DMS79 (cell line): ENCODE measurements at regions not wholly inside any gene's neighbourhood (a gene's known extent, or its start where the extent isn't known, plus 50 kb on each side); places are given as distances from the start of the nearest gene placed in this dataset.

ENCODE experiments used
- DNase-seq: peaks from one replicate; lab custom pipeline; 2025; lab: John Stamatoyannopoulos, UW

DNA sequence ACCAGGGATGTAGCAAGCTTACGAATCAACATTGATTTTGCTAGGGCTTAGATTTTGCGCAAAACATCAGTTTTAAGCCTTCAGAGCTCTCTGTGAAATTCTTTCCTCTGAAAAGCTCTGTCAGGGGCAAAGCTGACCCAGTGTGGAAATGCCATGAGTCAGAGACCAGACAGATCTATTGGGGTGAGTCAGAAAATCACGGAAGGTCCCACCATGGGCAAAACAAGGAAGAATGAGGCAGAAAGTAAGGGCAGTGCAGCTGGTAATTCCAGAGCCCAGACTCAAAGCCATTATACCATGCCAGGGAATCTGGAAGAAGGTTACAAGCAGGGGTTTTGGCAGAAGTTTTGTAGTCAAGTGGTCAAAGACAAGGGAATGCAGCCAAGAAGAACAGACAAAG is 256.6 kb upstream of the CTAGE1 start:
- no peak for DNase-seq

DNA sequence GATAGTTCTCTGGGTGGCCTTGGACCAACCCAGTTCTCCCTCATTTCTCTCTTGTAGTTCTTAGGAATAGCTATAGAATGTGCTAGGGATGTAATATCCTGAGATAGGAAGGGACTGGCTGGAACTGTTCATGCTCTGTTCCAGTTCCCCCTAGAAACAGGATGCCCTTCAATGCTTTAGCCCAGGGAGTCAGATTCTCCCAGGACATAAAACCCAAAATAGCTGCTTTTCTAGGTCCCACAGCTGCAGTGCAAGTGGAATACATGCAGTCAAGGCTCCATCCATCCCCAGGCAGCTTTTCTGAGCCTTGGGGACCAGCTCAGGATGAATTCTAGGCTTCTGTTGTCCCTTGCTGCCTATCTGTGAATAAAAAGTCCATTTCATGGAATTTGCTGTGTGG is 257.3 kb upstream of the CTAGE1 start:
- no peak for DNase-seq

DNA sequence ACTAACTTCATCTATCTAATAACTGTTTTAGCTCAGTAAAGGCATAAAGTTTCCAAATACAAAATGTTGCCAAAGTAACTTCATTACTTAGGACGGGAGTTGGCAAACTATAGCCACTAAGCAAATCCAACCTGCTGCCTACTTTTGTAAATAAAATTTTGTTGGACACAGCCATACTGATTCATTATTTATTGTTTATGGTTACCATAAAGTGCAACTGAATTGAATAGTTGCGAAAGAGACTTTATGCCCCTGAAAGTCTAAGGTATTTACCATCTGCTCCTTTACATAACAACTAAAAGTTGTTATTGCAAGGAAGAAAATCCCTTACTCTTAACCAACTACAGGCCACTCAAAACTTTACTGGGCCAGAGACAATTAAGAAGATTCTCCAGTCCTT is 256.7 kb upstream of the RBBP8 start:
- DNase-seq, result no peak

DNA sequence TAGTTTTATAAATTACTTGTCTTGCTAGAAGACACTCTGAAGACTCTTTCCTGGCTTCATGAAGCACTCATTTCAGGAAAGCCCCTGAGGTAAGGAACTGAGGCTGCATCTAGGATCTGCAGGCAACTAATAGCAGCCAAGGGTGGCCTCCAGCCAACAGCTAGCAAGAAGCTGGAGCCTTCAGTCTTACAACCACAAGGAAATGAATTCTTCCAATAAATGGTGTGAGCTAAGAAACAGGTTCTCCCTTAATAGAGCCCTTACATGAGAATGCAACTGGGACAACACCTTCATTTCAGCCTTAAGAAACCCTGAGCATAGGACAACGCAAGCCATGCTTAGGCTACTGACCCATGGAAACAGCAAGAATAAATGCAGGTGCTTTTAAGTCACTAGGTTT is 254.6 kb upstream of the RBBP8 start:
- no peak for DNase-seq

DNA sequence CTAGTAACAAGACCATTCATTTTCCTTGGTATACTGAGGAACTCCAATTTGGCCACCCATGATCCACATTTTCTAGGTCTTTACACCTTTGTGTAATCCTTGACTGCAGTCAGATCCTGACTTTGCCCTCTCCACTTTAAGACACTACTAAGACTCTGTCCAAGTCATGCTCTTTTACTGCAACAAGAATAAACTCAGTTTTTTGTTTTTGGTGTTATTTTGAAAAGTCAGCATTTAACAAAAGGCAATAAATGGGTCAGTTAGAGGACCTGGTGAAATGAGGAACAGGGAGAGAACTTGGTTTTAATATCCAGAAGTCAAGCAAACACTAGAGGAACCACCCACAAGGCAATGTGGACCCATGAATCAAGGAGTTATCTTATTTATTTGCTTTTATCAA is 252.2 kb upstream of the RBBP8 start:
- DNase-seq, result no peak

DNA sequence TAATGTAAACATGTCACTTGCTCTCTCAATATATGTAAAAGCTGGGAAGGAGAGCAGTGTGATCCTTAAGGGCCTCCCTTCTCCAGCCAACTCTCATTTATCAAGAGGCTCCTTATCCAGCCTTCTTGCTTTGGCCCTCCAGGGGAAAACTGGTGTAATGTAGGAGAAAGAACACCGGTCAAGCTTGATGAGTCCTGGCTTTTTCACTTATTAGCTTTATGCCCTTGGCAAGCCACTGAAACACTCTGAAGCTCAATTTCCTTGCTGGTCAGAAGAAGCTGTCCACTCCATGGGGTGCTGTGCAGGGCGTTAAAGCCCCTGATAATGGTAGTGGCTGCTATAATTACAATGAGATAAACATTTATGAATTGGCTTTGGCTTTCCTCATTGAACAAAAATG is 251.2 kb upstream of the RBBP8 start:
- no peak for DNase-seq

DNA sequence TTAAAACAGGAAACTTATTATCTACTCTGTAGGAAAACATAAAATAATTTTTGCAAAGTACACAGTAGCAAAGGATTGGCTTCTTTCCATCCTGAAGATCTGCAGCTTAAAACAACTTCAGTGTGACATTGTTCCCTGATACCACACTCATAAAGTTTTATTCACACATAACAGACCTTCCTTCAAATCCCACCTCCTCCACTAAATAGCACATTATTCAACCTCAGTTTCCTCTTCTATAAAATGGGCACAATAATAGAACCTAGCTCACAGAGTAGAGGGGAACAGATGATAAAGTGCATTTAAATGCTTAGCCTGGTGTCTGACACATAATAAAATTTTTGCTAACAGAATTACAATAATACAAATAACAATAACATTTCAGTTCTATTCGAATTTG is 250.4 kb upstream of the RBBP8 start:
- DNase-seq, result no peak

DNA sequence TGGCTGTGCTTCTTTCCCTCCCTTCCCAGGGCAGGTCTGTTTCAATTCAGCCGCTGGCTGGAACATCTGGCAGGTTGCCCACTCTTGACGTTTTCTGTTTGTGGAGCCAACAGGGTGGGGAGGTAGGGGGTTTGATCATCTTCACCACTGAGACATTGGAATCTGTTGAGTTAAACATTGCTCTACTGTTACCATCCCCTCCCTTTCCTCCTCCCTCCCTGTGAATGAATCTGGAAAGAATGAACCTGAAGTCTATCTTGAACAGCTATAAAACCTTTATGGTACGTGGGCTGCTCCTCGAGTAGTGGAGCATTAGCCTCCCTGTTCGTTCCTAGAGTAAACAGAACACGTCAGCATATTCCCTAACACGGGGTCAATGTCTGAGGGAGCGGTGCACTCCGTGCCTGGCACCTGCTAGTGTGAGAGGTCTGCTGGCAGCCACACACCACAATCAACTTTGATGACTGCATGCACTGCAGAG is 249.9 kb upstream of the RBBP8 start:
- peak; percentile 6 for DNase-seq

DNA sequence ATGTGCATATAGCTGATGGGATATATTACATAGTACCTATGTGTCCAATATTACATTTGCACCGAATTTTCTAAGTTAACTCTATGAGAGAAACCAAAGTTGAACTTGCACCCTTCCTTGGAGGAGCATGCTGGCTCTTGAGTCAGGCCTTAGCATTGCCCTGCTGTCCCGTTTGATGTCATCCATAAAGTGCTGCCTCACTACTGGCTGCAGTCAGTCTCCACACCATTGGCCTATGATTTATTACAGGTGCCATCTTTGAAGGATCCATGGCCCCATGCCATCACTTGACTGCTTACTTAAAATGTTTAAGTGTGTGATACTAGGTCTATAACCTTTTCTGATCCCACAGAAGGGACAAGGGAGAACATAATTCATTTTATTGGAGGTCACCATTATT is 249.3 kb upstream of the RBBP8 start:
- DNase-seq, result no peak

DNA sequence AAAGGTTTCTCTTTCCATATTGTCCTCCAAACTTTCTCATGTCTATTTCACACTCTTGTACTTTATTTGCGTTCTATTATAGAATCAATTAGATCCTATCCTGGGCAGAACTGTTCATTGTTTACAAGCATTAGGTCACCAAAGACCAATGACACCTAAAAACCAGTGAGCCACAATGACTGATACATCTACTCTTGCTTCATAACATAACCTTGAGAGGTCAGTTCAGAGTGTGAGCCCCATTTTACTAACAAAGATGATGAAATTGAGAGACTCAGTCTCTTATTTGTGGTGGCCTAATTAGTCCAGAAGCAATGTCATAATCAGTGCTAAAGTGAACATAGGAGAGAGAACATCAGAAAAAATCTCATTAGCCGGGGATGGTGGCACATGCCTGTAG is 248.9 kb upstream of the RBBP8 start:
- no peak for DNase-seq

DNA sequence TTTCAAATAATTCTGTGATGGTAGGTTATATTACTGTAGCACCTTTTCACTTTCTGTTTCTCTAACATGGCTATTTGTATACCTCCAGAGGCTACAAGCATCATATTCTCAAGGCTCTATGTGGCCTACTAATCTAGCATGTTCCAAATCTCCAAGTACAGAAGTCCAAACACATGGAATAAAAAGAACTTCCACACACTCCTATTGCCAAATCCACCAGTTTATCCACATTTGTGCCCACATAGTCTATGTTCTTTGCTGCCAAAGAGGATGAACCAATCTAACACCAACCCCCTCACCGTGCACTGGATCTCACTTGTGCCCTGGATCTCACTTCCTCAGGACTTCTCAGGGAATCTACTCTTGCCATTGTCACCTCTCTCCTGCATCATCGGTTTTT is 247.3 kb upstream of the RBBP8 start:
- DNase-seq, result no peak

DNA sequence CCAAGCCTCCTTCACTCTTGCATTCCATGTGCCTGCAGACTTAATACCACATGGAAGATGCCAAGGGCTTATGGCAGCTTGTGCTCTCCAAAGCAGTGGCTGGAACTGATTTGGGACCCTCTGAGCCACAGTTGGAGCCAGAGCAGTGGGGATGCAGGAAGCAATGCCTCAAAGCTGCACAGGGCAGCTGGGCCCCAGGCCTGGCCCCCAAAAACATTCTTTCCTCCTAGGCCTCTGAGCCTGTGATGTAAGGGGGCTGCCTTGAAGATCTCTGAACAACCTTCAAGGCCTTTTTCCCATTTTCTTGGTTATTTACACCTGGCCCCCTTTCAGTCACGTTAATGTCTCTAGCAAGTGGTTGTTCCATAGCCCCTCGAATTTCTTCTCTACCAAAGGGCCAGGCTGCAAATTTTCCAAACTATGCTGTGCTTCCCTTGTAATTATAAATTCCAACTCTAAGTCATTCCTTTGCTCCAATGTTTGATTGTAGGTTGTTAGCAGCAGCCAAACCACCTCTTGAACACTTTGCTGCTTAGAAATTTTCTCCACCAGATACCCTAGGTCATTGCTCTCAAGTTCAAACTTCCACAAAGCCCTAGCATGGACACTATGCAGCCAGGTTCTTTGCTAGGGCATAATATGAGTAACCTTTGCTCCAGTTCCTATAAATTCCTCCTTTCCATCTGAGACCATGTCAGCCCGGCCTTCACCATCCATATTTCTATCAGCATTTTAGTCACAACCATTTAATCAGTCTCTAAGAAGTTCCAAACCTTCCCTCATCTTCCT is 245.0 kb upstream of the RBBP8 start:
- no peak for DNase-seq

DNA sequence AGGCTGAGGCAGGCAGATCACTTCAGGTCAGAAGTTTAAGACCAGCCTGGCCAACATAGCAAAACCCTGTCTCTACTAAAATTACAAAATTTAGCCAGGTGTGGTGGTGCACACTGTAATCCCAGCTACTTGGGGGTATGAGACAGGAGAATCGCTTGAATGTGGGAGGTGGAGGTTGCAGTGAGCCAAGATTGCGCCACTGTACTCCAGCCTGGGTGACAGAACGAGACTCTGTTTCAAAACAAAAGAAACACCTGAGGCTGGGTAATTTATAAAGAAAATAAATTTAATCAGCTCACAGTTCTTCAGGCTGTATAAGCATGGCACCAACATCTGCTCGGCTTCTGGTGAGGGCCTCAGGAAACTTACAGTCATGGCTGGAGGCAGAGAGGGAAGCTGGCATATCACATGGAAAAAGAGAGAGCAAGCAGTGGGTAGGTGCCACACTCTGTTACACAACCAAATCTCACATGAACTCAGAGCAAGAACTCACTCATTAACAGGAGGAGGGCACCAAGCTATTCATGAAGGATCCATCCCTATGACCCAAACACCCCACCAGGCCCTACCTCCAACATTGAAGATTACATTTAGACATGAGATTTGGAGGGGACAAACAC is 244.1 kb upstream of the RBBP8 start:
- no peak for DNase-seq

DNA sequence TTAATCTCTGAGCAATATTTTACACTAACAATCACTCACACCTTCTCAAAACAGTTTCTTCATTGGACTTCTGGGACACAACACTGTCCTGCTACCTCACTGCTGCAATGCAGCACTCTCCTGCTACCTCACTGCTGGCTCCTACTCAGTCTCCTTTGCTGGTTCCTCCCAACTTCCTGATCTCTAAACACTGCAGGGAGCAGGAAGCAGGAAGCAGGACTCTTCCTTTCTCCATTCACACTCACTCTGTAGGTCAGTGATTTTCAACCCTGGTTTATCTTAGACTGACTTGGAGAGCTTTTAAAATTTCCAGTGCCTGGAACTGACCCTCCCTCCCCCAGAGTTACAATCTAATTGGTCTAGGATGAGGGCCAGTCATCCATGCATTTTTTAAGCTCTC is 243.4 kb upstream of the RBBP8 start:
- DNase-seq, result no peak

DNA sequence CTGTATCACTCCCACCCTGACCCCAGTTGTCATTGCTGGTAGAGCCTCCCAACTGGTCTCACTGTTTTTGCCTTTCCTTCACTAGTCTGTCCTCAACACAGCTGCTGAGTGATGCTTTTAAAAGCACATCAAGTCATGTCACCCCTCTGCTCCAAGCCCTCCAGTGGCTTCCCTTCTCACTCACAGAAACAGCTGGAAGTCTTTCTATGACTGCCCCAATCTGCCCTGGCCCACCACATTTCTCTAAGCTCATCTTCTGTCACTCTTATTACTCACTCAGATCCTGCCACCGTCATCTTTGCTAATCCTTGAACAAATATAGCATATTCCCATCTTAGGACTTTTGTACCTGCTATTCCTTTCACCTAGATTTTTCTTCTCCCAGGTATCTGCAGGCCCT is 242.6 kb upstream of the RBBP8 start:
- no peak for DNase-seq

DNA sequence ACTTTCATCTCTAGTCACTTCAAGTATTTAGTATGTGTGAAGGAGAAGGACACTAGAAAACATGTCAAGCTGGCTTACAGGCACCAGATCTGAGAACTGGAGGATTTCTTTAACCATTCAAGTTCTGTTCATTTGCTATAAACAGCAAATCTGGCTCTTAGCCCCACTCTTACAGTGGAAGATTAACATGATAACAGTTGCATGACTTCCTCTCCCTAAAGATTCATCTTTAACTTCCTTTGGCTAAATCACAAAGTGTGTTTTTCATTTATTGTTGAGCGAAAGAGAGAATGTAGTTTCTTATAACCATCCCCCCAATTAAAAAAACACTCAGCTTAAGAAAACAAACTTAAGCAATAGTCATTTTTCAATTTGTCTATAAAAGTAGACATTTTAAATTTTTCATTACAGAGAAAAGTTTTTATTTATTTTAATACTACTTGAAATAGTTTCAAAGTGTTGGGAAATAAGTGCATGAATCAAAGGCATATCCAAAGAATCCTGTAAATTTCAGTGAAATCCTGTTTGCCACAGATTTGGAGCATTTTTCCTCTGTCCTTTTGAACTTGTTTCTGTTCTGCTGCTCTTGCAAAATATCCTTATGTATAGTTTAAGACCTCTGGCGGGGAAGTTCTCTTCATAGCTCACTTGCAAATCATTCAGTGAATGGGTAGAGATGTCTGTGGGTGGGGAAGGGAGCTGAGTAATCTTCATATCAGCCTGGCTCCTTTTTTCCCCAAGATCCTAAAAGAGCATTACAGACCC is 241.0 kb upstream of the RBBP8 start:
- no peak for DNase-seq

DNA sequence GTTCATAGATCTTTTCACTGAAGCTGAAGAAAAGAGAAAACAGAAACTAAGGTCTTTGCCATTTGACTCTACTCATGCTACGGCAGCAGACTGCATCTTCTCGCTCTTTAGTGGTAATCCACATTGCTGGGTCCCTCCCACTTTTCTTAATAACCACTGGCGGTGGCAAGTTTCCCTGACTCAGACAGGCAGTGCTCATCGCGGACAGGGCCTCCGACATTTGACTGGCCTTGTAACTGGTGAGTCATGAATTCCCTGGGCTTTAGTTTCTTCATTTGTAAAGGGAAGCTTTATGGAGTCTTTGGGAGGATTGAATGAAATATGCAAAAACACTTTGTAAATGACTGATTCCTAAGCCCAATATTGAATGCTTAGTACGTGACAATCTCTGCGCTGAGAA is 238.2 kb upstream of the RBBP8 start:
- no peak for DNase-seq

DNA sequence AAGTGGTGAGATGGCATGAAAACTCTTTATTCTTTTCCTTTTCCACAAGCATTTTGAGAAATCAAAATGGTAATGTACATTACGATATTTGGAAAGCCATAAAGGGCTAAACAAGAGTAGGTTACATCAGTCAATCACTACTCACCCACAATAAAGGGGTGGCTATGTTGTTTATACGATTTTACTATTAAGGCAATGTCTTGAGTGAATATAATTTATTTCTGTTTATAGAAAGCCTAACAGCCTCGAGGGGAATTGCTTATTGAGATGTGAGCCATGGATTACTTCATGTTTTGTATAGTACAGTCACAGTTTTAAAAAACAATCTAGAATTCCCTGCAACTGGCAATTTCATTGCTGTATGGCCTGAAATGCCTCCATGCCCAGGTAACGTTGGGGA is 237.5 kb upstream of the RBBP8 start:
- DNase-seq, result no peak

DNA sequence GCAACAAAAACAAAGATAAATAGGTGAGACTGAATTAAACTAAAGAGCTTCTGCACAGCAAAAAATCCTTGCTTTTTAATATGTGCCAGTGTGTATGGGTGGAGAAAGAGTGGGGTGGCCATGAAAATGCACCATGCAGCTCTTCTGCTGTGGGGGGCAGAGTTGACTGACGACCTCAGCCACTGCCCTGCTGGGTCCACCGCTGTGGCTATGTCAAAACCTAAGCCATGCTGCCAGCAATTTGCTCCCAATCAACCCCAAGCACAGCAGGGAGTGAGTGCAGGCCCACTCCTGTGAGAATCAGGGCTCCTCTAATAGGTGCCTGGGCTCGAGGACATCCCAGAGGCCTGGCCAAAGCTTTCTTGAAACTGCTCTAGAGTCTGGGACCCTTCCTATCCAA is 235.6 kb upstream of the RBBP8 start:
- no peak for DNase-seq

DNA sequence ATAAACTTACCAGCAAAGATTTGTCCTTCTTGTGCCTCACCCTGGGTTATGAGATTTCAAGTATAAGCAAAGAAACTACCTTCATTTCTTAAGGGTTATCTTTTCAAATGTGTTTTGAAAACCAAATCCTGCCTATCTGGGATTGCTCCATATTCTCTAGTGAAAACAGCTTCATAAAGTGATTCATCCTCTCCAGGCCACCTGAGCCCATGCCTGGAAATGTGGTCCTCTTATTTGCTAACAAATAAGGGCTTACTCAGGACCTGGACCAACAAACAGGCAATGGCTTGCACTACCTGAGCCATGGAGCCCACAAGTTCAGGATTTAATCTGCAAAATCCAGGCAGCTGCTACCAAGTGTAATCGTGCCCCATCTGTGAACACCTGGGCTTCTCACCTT is 234.4 kb upstream of the RBBP8 start:
- DNase-seq, result no peak

DNA sequence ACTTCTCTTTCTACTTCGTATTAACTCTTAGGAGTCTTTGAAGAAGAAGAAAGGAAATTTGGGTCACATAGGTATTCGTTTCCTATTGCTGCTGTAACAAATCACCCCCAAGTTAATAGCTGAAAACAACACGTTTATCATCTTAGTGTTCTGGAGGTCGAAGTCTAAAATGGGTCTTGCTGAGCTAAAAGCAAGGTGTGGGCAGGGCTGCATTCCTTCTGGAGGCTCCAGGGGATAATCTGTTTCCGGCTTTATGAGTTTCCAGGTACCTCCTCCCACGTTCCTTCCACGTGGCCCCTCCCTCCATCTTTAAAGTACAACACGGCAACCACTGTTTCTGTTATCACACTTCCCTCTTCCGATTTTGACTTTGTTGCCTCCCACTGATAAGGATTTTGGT is 233.5 kb upstream of the RBBP8 start:
- no peak for DNase-seq

DNA sequence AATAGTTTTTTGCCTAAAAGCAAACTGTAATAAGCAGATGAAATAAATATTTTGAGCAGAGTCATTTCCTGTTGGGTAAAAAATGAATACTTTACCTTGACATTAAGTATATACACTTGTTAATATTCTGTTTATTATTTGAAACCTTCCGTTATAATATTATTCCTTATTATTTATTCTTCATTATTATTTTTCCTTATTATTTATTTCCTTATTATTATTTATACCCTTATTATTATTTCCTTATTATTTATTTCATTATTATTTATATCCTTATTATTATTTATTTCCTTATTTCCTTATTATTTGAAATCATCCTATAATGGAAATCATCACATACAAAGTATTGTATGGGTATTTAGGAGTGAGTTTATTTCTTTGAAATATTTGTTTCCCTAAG is 232.2 kb upstream of the RBBP8 start:
- no peak for DNase-seq

DNA sequence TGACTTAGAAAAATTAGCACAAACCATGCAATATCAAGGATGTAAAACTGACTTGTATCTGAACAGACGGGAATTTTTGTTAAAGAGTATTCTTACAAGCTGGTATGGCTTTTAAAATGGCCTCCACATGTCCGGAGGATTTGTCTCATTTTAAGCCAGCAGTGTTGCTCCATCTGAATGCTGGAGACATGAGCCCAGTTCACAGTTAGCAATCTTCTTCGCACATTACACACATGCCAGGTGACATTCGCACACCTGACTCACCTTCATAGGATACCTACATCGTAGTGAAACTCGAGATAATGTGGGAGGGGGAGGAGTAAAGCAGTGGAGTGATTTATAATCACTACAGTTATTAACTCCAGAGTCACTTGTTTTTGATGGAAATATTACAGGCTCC is 231.8 kb upstream of the RBBP8 start:
- DNase-seq, result no peak
